ENCODE measurements at regions not wholly inside any gene's neighbourhood (a gene's known extent, or its start where the extent isn't known, plus 50 kb on each side); places are given as distances from the start of the nearest gene placed in this dataset.

DNA sequence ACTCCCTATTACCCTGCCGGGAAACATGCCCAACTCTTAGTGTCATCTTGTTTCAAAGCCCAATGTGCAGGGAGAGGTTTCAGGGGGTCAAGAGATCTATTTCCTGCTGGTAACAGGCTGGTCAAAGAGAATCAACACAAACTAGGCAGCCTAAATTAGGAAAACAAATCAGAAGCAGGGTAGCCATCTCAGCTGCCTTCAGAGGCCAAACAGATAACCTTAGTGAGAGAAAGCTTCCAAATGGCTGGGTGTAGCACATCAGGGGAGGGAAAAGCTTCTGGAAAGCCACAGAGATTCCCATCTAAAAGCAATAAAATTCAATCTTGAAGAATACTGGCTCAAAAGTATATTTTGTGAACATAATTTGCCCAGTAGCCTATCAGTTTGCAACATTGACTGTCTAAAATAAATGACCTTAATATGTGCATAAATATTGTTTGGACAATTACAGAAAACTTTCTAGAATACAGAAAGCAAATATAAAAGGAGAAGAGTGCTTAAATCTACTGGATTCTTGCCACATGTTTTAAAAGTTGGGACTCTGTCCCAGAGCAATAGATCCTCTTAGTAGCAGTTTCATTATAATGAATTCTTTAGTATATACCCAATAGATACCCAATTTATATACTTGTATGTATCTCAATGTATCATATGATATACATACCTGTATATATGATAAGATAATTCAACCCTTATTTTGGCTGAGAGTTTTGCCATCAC lies 371.9 kb upstream of the RARB start:
- TF ChIP-seq TCF3 (CRISPR knock-in tag; IDR thresholded peaks at IDR 0.05), result no peak
- TF ChIP-seq ILF3 (IDR thresholded peaks at IDR 0.05; ENCODE audit: borderline replicate concordance), result no peak
- no peak for TF ChIP-seq MCM7 (IDR thresholded peaks at IDR 0.05)
- no peak for TF ChIP-seq RCOR1 (IDR thresholded peaks at IDR 0.05; ENCODE audit: borderline replicate concordance in 1 of 2, low read depth in 2 of 2, low read length in 2 of 2)
- TF ChIP-seq ETV1 (tag; conservative IDR thresholded peaks at IDR 0.05; ENCODE audit: low read depth), result no peak
- TF ChIP-seq ZNF79 (CRISPR knock-in tag; IDR thresholded peaks at IDR 0.05; ENCODE audit: low read depth), result no peak
- TF ChIP-seq ZNF133 (CRISPR knock-in tag; IDR thresholded peaks at IDR 0.05), result no peak
- TF ChIP-seq CCAR2 (IDR thresholded peaks at IDR 0.05; ENCODE audit: low read depth, low read length), result no peak
- ChIA-PET CTCF (ENCODE audit: low intra/inter-chr PET ratio) (no interaction called here), POLR2A (no interaction called here)
- H3K27me3 ChIP-seq (ENCODE audit: control insufficient read depth in 2 of 2, insufficient read depth in 2 of 2, low read length in 2 of 2), result no peaks in the 10 kb centered on the region
- in situ Hi-C loops (cut with MboI) (no loop called here), intact Hi-C loops (cut with micrococcal nuclease) (no loop called here)
- ATAC-seq (no peak), FAIRE-seq (no peak), DNase-seq (ENCODE audit: extremely low read depth in 1 of 4, low spot score in 3 of 4) (no peak)
- H3K9me1 ChIP-seq (ENCODE audit: control insufficient read depth, insufficient read depth, low read length), result no peaks in the 10 kb centered on the region
- H3K4me3 ChIP-seq, result no peak overlapping the region
- no peaks in the 10 kb centered on the region for H3K79me2 ChIP-seq (ENCODE audit: control insufficient read depth, insufficient read depth, low read length)
- no peaks in the 10 kb centered on the region for H3K9me3 ChIP-seq (replicated peaks; ENCODE audit: control insufficient read depth, insufficient read depth, low read depth, low read length)
- no peak overlapping the region for H3K9ac ChIP-seq (ENCODE audit: insufficient read depth in 1 of 2, low read depth in 2 of 2, low read length in 2 of 2)
- H4K20me1 ChIP-seq (replicated peaks; ENCODE audit: control insufficient read depth, insufficient read depth, low read length), result no peaks in the 10 kb centered on the region
- no peak overlapping the region for H3K4me2 ChIP-seq (ENCODE audit: insufficient read depth, low read length)
- BruUV-seq (replicated peaks), result no TSS peak
- 0% methylated on average over 1 of the region's 1 CpG for WGBS (ENCODE audit: insufficient coverage, low coverage, missing lambda C conversion rate)
- H3K4me1 ChIP-seq (replicated peaks in 1 of 2; ENCODE audit: control insufficient read depth in 2 of 2, insufficient read depth in 2 of 2, low read length in 2 of 2), result no peaks in the 10 kb centered on the region
- H2AFZ ChIP-seq (ENCODE audit: low read depth, low read length), result no peak overlapping the region
- no peaks in the 10 kb centered on the region for H3K36me3 ChIP-seq (ENCODE audit: control insufficient read depth, insufficient read depth, low read length)
- no peak overlapping the region for H3K27ac ChIP-seq (ENCODE audit: extremely low read depth, low read depth, low read length)

All from K562 (cell line).